ENCODE measurements at regions not wholly inside any gene's neighbourhood (a gene's known extent, or its start where the extent isn't known, plus 50 kb on each side); places are given as distances from the start of the nearest gene placed in this dataset.
A peak's percentile ranks its signal among the peaks of the same experiment; 100 is the strongest.

DNA sequence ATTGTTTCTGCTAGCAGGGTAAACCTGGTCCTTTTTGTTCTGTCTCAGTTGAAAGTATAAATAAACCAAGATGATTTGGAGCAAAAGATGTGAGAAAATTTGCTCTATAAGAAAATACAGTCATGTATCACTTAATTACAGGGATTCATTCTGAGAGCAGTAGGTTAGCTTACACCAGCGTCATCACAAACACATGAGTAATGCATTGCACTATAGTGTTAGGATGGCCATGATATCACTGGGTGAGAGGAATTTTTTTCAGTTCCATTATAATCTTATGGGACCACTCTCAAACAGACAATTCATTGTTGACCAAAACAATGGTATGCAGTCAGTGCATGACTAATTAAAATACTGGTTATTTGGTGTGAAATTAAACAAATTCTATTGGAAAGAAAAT lies 430.9 kb downstream of the CHSY3 start:
- Mint-ChIP-seq H3K27me3 (ENCODE audit: insufficient read depth, unreplicated experiment) (no peaks in the 10 kb centered on the region), H3K4me3 (ENCODE audit: unreplicated experiment) (no peak overlapping the region), H3K27ac (ENCODE audit: low read depth, unreplicated experiment) (no peak overlapping the region), H3K36me3 (ENCODE audit: insufficient read depth, unreplicated experiment) (no peaks in the 10 kb centered on the region), H3K4me1 (ENCODE audit: insufficient read depth, unreplicated experiment) (peaks cover 18% of the 10 kb centered on the region), H3K9me3 (ENCODE audit: unreplicated experiment) (no peaks in the 10 kb centered on the region)
- TF ChIP-seq CTCF (IDR thresholded peaks at IDR 0.05; ENCODE audit: unreplicated experiment), result no peak
- intact Hi-C loops (cut with micrococcal nuclease), result no loop called here
- peak; percentile 19 for DNase-seq (ENCODE audit: unreplicated experiment)
- CTCF ChIA-PET, result interaction anchor here (0.6 to 1.4 kb wide), 3 partner anchors 12 to 701 kb away, joined by 3 read pairs; no protein-coding TSS in a partner anchor
- POLR2A ChIA-PET, result interaction anchor here (1.0 kb wide), 1 partner anchor 22 kb away, joined by 3 read pairs; no protein-coding TSS in a partner anchor
- no TSS peak for BruUV-seq (replicated peaks)

DNA sequence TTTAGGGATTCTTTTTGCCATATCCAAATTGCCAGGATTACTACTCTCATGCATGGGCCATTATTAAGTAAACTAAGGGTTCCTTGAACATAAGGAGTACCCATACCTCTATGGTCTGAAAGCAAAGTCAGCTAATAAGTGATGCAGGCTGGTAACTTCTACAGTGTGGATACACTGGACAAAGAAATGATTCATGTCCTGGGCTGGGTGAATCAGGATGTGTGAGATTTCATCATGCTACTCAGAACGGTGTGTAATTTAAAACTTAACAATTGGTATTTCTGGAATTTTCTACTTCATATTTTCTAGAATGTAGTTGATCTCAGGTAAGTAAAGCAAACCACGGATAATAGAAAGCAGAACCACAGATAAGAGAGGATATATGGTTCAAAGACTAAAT lies 428.8 kb downstream of the CHSY3 start:
- ChIA-PET CTCF (interaction anchor here (0.7 kb wide), 1 partner anchor 78 kb away, joined by 4 read pairs; no protein-coding TSS in a partner anchor), POLR2A (no interaction called here)
- H3K27me3 Mint-ChIP-seq (ENCODE audit: insufficient read depth, unreplicated experiment), result no peaks in the 10 kb centered on the region
- no peak for TF ChIP-seq CTCF (IDR thresholded peaks at IDR 0.05; ENCODE audit: unreplicated experiment)
- peaks cover 9% of the 10 kb centered on the region for H3K9me3 Mint-ChIP-seq (ENCODE audit: unreplicated experiment)
- H3K4me3 Mint-ChIP-seq (ENCODE audit: unreplicated experiment), result no peak overlapping the region
- intact Hi-C loops (cut with micrococcal nuclease), result loop anchor here (2.0 kb wide), 1 partner anchor 44 kb away; no protein-coding TSS in a partner anchor
- peak overlapping the region; percentile 71 for H3K27ac Mint-ChIP-seq (ENCODE audit: low read depth, unreplicated experiment)
- peaks cover 18% of the 10 kb centered on the region for H3K4me1 Mint-ChIP-seq (ENCODE audit: insufficient read depth, unreplicated experiment)
- H3K36me3 Mint-ChIP-seq (ENCODE audit: insufficient read depth, unreplicated experiment), result no peaks in the 10 kb centered on the region
- peak; percentile 77 for DNase-seq (ENCODE audit: unreplicated experiment)
- no TSS peak for BruUV-seq (replicated peaks)

- Mint-ChIP-seq H3K27ac (ENCODE audit: low read depth, unreplicated experiment) (no peak overlapping the region), H3K27me3 (ENCODE audit: insufficient read depth, unreplicated experiment) (no peaks in the 10 kb centered on the region), H3K9me3 (ENCODE audit: unreplicated experiment) (peaks cover 16% of the 10 kb centered on the region), H3K36me3 (ENCODE audit: insufficient read depth, unreplicated experiment) (no peaks in the 10 kb centered on the region), H3K4me3 (ENCODE audit: unreplicated experiment) (no peak overlapping the region), H3K4me1 (ENCODE audit: insufficient read depth, unreplicated experiment) (peaks cover 10% of the 10 kb centered on the region)
- DNase-seq (ENCODE audit: unreplicated experiment), result no peak
- POLR2A ChIA-PET, result interaction anchor here (0.7 kb wide), 1 partner anchor 15 kb away, joined by 3 read pairs; no protein-coding TSS in a partner anchor
- no TSS peak for BruUV-seq (replicated peaks)
- no peak for TF ChIP-seq CTCF (IDR thresholded peaks at IDR 0.05; ENCODE audit: unreplicated experiment)
- intact Hi-C loops (cut with micrococcal nuclease), result no loop called here
- CTCF ChIA-PET, result interaction anchor here (0.6 kb wide), 1 partner anchor 368 kb away, joined by 3 read pairs; no protein-coding TSS in a partner anchor
These were observed 427.1 kb downstream of the CHSY3 start for GRCh38 chr5:130331332-130331731.

GRCh38 chr5:130324953-130325671 lies 420.8 kb downstream of the CHSY3 start:
- no TSS peak for BruUV-seq (replicated peaks)
- Mint-ChIP-seq H3K4me3 (ENCODE audit: unreplicated experiment) (no peak overlapping the region), H3K4me1 (ENCODE audit: insufficient read depth, unreplicated experiment) (peaks cover 8% of the 10 kb centered on the region), H3K9me3 (ENCODE audit: unreplicated experiment) (peaks cover 37% of the 10 kb centered on the region), H3K27me3 (ENCODE audit: insufficient read depth, unreplicated experiment) (no peaks in the 10 kb centered on the region), H3K36me3 (ENCODE audit: insufficient read depth, unreplicated experiment) (no peaks in the 10 kb centered on the region), H3K27ac (ENCODE audit: low read depth, unreplicated experiment) (no peak overlapping the region)
- ChIA-PET CTCF (interaction anchor here (0.7 to 0.9 kb wide), 4 partner anchors 9 to 270 kb away, joined by 3 to 4 read pairs (median 3); no protein-coding TSS in a partner anchor), POLR2A (interaction anchor here (1.6 kb wide), 1 partner anchor 10 kb away, joined by 6 read pairs; no protein-coding TSS in a partner anchor)
- TF ChIP-seq CTCF (IDR thresholded peaks at IDR 0.05; ENCODE audit: unreplicated experiment), result no peak
- intact Hi-C loops (cut with micrococcal nuclease), result no loop called here
- DNase-seq (ENCODE audit: unreplicated experiment), result no peak
